GF-D8 (cell line): ENCODE measurements at regions not wholly inside any gene's neighbourhood (a gene's known extent, or its start where the extent isn't known, plus 50 kb on each side); places are given as distances from the start of the nearest gene placed in this dataset.

Experiments
- DNase-seq: peaks from one replicate; lab custom pipeline; 2025; lab: John Stamatoyannopoulos, UW

DNA sequence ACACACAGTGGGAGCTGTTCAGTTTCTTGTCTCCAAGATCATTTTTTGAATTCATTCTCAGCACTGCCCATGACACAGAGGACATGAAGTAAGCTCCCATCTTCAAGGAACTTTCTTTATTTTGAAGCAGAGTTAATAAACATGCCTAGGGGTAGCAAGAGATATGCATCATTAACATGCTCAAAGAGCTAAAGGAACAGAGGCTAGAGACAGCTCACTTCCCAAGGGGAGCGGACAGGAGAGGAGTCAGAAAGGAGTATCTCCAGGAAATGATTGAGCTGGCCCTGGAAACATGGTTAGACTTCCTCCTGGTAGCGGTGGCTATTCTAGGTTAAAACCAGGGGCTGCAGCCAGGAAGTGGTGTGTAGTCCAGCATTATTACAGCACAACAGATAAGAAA is 135.9 kb downstream of the GPAM start:
- no peak for DNase-seq

DNA sequence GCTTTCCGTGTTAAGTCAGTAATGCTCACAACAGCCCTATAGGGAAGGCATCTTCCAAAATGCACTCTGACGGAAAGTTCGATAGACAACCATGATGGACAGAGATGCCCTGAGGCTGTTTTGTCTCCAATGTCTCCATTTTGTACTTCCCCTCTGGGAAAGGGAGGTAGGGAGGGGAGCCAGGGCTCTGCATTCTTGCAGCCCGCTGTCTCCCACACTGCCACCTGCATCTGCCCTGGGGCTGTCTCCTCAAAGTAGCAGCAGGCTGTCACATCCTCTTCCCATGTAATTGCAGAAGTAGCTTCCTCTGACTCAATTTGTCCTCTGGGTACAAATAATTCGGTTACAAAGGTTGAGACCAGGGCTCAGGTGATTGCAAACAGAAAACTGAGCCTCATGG is 131.4 kb downstream of the GPAM start:
- DNase-seq = no peak

DNA sequence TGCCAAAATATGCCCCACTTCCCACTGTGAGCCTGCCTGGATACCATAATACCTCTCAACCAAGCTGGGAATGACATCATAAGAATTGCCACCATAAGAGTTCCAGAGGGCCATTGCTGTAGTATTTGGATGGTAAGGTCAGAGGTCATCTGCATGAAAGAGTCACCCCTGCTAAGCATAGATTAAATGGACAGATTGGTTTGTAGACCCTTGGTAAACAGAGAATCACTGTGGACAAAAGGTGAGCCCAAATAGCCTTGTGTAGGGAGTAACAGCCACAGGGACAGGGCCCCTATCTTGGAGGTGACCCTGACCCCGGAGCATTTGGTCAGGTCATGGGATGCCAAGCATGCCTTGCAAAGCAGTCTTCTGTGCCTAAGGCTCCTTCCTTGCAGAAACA is 129.7 kb downstream of the GPAM start:
- DNase-seq = no peak

DNA sequence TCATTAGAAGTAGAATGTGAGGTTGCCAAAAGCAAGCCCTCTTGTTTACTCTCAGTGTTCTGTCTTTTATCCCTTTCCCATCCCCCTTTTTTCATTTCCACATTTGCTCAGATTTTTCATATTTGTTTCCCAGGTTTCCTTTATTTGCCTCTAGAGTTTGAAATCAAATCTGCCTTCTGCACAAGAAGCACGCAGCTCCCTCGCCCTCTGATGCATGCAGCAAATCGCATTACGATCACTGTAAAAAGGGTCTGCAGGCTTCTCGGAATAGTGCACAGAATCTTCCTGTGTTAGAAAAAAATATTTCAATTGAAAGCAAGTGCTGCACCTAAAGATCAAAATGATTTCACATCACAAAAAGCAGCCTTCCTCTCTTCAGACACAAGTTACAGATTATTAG is 129.0 kb downstream of the GPAM start:
- no peak for DNase-seq

DNA sequence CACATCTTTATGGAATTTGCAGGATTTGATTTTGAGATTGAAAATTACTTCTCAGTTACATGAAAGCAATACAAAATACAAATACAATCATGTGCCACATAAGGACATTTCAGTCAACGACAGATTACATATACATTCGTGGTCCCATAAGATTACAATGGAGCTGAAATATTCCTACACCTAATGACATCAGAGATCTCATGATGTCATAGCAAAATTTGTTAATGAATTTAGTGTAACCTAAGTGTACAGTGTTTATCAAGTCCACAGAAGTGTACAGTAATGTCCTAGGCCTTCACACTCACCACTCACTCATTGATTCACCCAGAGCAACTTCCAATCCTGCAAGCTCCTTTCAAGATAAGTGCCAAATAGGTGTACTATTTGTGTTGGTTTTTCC is 126.5 kb downstream of the GPAM start:
- DNase-seq = no peak

DNA sequence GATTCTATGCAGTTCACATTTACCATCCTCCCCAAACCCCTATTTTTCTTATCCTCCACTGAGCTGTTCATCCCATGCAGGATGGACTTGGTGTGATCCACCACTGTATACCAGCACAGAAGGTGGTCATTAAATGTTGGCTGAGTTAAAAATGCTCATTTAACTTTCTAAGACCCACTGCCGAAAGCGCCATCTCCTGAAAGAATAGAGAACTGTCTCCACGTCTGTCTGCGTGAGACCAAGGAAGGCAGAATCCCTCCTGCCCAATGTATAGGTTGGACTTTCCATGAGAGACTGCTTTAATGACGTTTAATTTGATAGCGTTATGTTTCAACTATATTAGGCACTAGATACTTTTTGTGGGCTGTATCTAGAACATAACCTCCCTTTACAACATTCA is 124.3 kb downstream of the GPAM start:
- DNase-seq = no peak

DNA sequence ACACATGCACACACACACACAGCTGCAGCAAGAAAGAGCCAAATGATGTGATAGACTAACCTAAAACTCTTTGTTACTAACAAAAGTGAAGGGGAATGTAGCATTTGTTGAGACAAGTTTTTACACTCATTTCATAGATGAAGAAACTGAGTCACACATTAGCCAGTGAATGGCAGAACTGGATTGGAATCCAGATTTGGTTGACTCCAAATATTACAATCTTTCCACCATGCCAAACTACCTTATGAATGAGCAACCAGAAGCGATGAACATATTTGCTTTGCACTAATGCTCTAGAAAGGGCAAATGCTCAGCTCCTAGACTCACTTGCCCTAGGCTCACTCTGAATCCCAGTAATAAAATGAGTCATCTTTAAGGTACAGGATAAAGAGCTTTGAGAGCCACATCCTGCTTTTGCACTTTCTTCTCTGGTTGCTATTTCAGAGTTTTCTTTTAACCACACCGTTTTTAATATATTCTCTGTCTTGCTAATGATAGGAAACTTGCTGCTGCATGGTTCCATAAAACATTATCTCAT is 111.9 kb downstream of the GPAM start:
- no peak for DNase-seq

DNA sequence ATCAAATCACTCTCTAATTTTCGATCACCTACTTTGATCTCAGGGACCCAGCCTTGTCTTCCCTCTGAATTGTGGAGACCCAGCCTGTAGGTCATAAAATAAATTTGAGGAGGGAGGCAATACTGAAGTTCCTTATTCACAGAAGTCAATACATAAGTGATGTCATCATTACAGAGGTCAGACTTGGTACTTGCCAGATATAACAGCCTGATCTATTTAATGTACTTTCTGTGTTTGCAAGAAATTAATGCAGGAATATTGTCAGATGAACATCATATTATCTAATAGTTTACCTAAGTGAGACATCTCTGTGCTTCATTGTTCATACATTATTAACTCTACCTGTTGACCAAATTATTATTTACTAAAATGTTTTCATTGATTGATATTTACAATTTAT is 105.6 kb downstream of the GPAM start:
- no peak for DNase-seq

DNA sequence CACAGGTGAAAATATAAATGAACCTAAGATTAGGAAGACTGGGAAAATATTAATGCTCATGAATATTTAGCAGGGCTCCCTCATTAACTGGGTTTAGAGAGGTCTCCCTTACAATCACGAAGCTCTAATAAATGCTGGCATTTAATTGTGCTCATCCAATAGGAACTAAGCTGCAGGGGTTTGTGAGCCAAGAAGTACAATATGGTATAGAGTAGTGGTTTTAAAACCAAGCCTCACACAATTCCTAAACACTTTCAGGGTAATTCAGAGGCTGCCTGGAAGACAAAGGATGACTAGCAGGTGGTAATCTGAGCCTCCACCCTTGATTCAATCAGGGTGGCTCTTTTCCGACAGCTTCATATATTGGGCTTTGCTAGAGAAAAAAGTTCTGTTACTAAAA is 103.3 kb downstream of the GPAM start:
- DNase-seq = no peak

DNA sequence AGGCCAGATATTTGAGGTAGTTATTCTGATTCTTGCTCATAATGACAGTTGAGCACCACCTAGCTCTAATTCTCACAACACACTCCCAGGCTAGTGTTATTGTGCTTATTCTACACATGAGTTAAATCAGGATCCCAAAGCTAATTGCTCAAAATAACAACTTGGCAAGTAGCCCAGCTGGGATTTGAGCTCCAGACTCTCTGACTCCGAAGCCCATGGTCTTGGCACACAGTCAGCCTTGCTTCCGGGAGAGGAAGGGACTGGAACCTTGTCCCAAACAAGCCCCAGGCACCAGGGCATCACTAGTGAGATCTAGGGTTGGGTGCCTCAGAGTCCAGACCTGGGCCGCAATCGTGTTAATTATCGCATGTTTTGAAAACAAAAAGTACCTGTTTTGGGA is 101.4 kb downstream of the GPAM start:
- DNase-seq = no peak

DNA sequence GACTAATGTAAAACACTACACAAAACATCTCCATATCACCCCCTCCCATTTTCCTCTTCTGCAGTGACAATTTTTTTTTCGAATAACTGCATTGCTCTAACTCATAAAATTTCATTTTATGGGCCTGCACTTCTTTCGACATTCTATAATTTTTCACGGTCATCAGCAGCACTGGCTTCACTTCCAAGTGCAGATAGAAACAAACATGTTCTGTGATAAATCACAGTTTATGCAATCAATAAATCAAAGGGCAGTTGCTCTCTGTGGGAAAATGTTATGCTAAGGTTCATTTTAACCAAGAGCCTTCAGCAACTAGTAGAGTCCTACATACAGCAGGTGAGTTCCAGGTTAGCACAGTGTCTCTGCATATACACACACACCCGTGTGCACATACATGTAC is 100.1 kb downstream of the GPAM start:
- DNase-seq = no peak

DNA sequence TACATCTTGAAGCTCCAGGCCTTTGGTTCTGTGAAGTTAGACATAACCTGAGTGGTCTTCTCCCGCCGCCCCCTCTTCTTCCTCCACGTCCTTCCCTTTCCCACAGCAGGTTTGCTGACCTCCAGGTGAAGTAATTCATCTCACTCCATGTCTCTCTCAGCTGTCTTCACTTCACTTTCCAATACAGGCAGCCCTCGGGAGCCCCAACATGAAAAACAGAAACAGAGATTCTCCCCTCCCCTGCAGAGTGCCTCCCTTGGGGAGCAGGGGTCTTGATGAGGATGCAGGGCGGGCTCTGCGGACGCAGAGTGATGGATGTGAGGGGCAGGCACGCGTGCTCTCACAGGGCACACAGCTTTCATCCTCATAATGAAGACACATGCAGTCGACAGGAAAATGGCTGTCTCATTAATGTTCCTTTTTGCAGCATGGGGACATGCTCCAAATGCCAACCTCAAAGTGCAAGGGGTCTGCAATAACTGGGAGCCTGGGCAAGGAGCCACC is 95.6 kb downstream of the GPAM start:
- no peak for DNase-seq

DNA sequence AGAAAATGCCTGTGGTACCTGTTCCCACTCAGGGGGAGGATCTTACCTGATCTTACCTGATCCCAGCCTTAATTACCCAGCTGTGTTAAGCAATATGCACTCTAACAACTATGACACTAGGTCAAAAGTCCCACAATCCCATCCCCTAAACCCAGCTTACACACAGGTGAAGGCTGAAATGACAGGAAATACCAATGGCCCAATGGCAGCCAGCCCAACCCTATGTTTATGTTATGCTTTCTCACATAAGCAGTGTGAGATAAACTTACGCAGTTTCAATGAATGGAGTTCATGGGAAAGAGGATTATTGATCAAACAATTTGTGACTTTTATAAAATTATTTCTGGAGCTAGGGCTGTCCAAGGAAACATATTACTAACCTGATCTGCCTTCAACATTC is 91.9 kb downstream of the GPAM start:
- no peak for DNase-seq

DNA sequence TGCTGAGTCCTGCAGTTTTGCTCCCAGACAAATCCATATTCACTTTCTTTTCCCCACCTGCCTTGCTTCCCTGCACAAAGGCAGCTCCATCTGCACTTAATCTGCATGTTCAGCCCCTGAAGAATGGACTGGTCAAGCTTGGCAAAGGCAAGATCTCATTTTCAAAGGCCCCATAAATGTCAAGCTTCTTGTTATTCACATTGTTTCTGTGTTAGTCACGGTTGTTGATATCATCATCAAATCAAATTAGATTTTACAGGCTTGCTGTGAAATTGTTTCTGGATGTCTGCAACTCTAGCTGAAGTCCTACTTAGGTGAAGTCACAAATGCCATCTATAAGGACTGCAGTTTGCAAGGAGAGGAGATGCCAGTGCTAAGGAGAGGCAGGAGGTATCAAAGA is 91.0 kb downstream of the GPAM start:
- DNase-seq = no peak

DNA sequence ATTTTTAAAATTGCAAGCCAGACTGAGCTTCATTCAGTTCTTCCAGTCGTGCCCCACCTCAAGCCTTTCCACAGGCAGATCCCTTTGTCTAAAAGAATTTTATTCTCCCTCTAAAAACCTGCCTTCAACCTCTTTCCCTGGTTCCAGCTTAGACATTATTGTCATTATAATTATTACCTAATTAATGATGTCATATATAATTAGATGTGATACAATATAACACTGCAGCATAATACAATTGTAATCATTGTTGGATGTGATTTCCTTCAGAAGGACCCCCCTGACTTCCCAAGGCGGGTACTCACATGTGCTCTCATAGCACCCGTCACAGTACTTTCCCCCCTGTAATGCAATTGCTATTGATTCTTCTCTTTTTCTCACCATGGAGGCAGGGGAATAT is 88.6 kb downstream of the GPAM start:
- no peak for DNase-seq

DNA sequence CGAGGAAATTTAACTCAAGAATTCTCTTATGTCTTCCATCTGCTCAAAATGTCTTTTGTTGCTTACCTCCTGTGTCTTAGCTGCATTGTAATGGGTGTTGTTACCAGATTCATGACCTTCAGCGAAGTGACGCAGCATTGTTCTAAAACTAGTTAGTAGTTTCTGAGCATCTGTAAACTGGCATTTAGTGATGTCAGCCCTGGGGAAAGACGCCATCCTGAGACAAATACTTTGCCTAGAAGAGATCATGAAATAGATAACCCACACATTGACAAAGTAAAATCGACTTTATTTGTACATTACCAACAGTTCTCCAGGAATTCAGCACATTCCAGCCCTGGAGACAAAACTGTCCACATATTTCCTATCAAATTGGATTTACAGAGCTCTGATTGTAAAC is 87.8 kb downstream of the GPAM start:
- DNase-seq = no peak

DNA sequence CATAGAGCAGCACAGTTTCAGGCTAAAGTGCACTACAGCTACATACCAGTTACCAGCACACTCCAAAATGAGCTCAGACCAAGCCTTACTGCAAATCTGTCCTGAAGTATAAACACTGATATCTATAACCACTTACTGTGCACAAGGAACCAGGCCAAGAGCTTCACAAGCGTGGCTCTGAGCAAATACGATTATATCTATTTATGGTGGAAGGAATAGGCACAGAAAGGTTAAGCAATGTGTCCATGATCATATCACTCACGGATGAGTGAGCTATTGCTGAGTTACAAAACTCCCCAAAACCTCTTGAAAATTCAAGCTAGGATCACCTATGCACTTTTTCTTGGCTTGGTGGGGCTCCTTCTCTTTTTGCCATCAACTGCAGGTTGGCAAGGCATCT is 84.9 kb downstream of the GPAM start:
- DNase-seq = no peak
